Spleen (tissue), 11 donors: ENCODE measurements at regions not wholly inside any gene's neighbourhood (a gene's known extent, or its start where the extent isn't known, plus 50 kb on each side); places are given as distances from the start of the nearest gene placed in this dataset.

Source experiments
- DNase-seq: peaks from one replicate; pipeline ENCODE4 v3.0.0-alpha.2; 2020
- H3K27ac ChIP-seq, 8 donors: fragments of 200-600 bp; sonication (generic) in 7 of 8; 1 replicate in 4 of 8; 2 replicates in 4 of 8; pipeline versions ENCODE4 v1.5.0 to v1.8.0; 2016 to 2021; ENCODE audit warnings: inconsistent platforms in 4 of 8, mild to moderate bottlenecking in 4 of 8, moderate library complexity in 1 of 8
- H3K27me3 ChIP-seq, 7 donors: fragments of 200-600 bp; sonication (generic) in 6 of 7; replicated peaks in 1 of 7; 1 replicate in 4 of 7; 2 replicates in 3 of 7; pipeline versions ENCODE4 v1.5.0 to v1.8.0; 2016 to 2021; ENCODE audit warnings: inconsistent platforms in 3 of 7, mild to moderate bottlenecking in 1 of 7
- H3K36me3 ChIP-seq, 6 donors: fragments of 200-600 bp; sonication (generic) in 5 of 6; 1 replicate in 4 of 6; 2 replicates in 2 of 6; pipeline versions ENCODE4 v1.5.0 to v1.8.0; 2016 to 2021; ENCODE audit warnings: inconsistent platforms in 2 of 6
- H3K4me1 ChIP-seq, 6 donors: fragments of 200-600 bp; sonication (generic) in 5 of 6; 1 replicate in 3 of 6; 2 replicates in 3 of 6; pipeline versions ENCODE4 v1.5.0 to v1.8.0; 2016 to 2021; ENCODE audit warnings: inconsistent platforms in 3 of 6
- H3K4me3 ChIP-seq, 8 donors: fragments of 200-600 bp; sonication (generic) in 7 of 8; 1 replicate in 4 of 8; 2 replicates in 4 of 8; pipeline versions ENCODE4 v1.5.0 to v1.8.0; 2016 to 2021; ENCODE audit warnings: inconsistent platforms in 4 of 8, mild to moderate bottlenecking in 4 of 8, moderate library complexity in 2 of 8
- H3K9me3 ChIP-seq, 8 donors: fragments of 200-600 bp; sonication (generic) in 7 of 8; 1 replicate in 4 of 8; 2 replicates in 4 of 8; pipeline versions ENCODE4 v1.5.0 to v1.8.0; 2016 to 2021; ENCODE audit warnings: inconsistent platforms in 4 of 8
- CTCF ChIP-seq, 11 experiments: fragments of 200-600 bp in 7 of 11; fragments of 450-650 bp in 4 of 11; sonication (generic) in 4 of 11; IDR thresholded peaks in 8 of 11; conservative IDR thresholded peaks in 3 of 11; 1 replicate in 7 of 11; 2 replicates in 4 of 11; pipeline versions ENCODE4 v1.4.0 to v1.8.0; 2016 to 2021; ENCODE audit warnings: antibody characterized with exemption in 11 of 11, inconsistent platforms in 4 of 11, mild to moderate bottlenecking in 1 of 11
- POLR2A ChIP-seq, 3 donors: fragments of 450-650 bp; IDR thresholded peaks; one replicate each; pipeline ENCODE4 v1.5.1; 2017; ENCODE audit warnings: antibody characterized with exemption in 3 of 3, mild to moderate bottlenecking in 1 of 3
- POLR2AphosphoS5 ChIP-seq, 3 donors: sonication (generic); formaldehyde crosslinking; IDR thresholded peaks; one replicate each; pipeline ENCODE4 v1.5.1; 2017; ENCODE audit warnings: antibody characterized with exemption in 3 of 3
- WGBS, 5 donors: extraction: QIAGEN DNeasy Blood & Tissue Kit in 3 of 5; methylation state at CpG; one replicate each; pipeline versions ENCODE4 v1.1.5 to v1.1.7; 2013 to 2018; 5-methylcytosine and 5-hydroxymethylcytosine counted together
- intact Hi-C: fragments of 100-400 bp; cut with DNase I; formaldehyde crosslinking; loops from one replicate; pipeline ENCODE4 v1.15.0; 2023; ENCODE audit warnings: low total_unique reads
- donor health status: healthy with polysubstance abuse.
- donor health status: DM: no; HTN: no; CAD: no; lungs with moderate emphysema.
- donor health status: DM: no; HTN: no; CAD: no.
- donor health status: Bipolar disorder and iron deficiency.
- donor health status: healthy.
- donor health status: DM: no; HTN: no; CAD: no.
- donor health status: DM: yes; HTN: yes; CAD: no.

- Histone ChIP-seq H3K4me1 (peaks cover 0 to 12% (median 0%) of the 10 kb centered on the region in 6 donors), H3K27ac (no peak overlapping the region), H3K9me3 (peaks cover 0 to 1% (median 0%) of the 10 kb centered on the region in 8 donors), H3K27me3 (peaks cover 0 to 7% (median 0%) of the 10 kb centered on the region in 7 donors), H3K4me3 (no peak overlapping the region), H3K36me3 (peaks cover 0 to under 1% (median 0%) of the 10 kb centered on the region in 6 donors)
- intact Hi-C loops, result no loop called here
- no peak for DNase-seq
- WGBS, 5 donors, result 59 to 67% (median 65%) methylated on average over 3 of the region's 3 CpGs
- no peak for TF ChIP-seq POLR2A (IDR thresholded peaks at IDR 0.05)
- TF ChIP-seq CTCF (IDR thresholded peaks at IDR 0.05 in 8 of 11, conservative IDR thresholded peaks at IDR 0.05 in 3 of 11), result no peak
- TF ChIP-seq POLR2AphosphoS5 (IDR thresholded peaks at IDR 0.05), result no peak
These were observed 101.6 kb downstream of the BCL2L11 start for GRCh38 chr2:111222204-111222866.

- H3K27ac ChIP-seq, result no peak overlapping the region
- TF ChIP-seq POLR2AphosphoS5 (IDR thresholded peaks at IDR 0.05) (no peak), CTCF (IDR thresholded peaks at IDR 0.05 in 8 of 11, conservative IDR thresholded peaks at IDR 0.05 in 3 of 11) (no peak), POLR2A (IDR thresholded peaks at IDR 0.05) (no peak)
- H3K36me3 ChIP-seq, result no peaks in the 10 kb centered on the region
- 74 to 88% (median 84%) methylated on average over 3 of the region's 3 CpGs for WGBS, 5 donors
- H3K9me3 ChIP-seq, result peaks cover 0 to 15% (median 11%) of the 10 kb centered on the region in 8 donors
- intact Hi-C loops, result no loop called here
- DNase-seq, result no peak
- no peak overlapping the region for H3K4me3 ChIP-seq
- H3K27me3 ChIP-seq, result peaks cover 0 to 7% (median 0%) of the 10 kb centered on the region in 7 donors
- peaks cover 0 to 12% (median 0%) of the 10 kb centered on the region in 6 donors for H3K4me1 ChIP-seq
These were observed 105.1 kb downstream of the BCL2L11 start for GRCh38 chr2:111225856-111226255.

GRCh38 chr2:111226876-111227700 lies 106.4 kb downstream of the BCL2L11 start:
- Histone ChIP-seq H3K36me3 (no peaks in the 10 kb centered on the region), H3K9me3 (peaks cover 0 to 28% (median 16%) of the 10 kb centered on the region in 8 donors), H3K4me3 (no peak overlapping the region), H3K27me3 (peaks cover 0 to 7% (median 0%) of the 10 kb centered on the region in 7 donors), H3K4me1 (peaks cover 0 to 9% (median 0%) of the 10 kb centered on the region in 6 donors), H3K27ac (no peak overlapping the region)
- no peak for DNase-seq
- 52 to 63% (median 57%) methylated on average over 6 of the region's 6 CpGs for WGBS, 5 donors
- intact Hi-C loops, result no loop called here
- TF ChIP-seq CTCF (IDR thresholded peaks at IDR 0.05 in 8 of 11, conservative IDR thresholded peaks at IDR 0.05 in 3 of 11) (no peak), POLR2A (IDR thresholded peaks at IDR 0.05) (no peak), POLR2AphosphoS5 (IDR thresholded peaks at IDR 0.05) (no peak)

GRCh38 chr2:111227716-111228141 lies 107.0 kb downstream of the BCL2L11 start:
- no peak overlapping the region for H3K27ac ChIP-seq
- peaks cover 0 to 7% (median 0%) of the 10 kb centered on the region in 6 donors for H3K4me1 ChIP-seq
- intact Hi-C loops, result no loop called here
- H3K27me3 ChIP-seq, result peaks cover 0 to 7% (median 0%) of the 10 kb centered on the region in 7 donors
- H3K9me3 ChIP-seq, result peaks cover 0 to 29% (median 18%) of the 10 kb centered on the region in 8 donors
- WGBS, 5 donors, result 75 to 95% (median 85%) methylated on average over 6 of the region's 6 CpGs
- H3K36me3 ChIP-seq, result no peaks in the 10 kb centered on the region
- TF ChIP-seq CTCF (IDR thresholded peaks at IDR 0.05 in 8 of 11, conservative IDR thresholded peaks at IDR 0.05 in 3 of 11), result no peak
- no peak for TF ChIP-seq POLR2AphosphoS5 (IDR thresholded peaks at IDR 0.05)
- TF ChIP-seq POLR2A (IDR thresholded peaks at IDR 0.05), result no peak
- no peak for DNase-seq
- H3K4me3 ChIP-seq, result no peak overlapping the region
